CD4-positive, alpha-beta T cell (primary cell): ENCODE measurements at regions not wholly inside any gene's neighbourhood (a gene's known extent, or its start where the extent isn't known, plus 50 kb on each side); places are given as distances from the start of the nearest gene placed in this dataset.

Experiments used
- ATAC-seq: fragments of 200-7000 bp; cut with Tn5 transposase; one replicate; pipeline ENCODE4 v1.10.0; 2022; ENCODE audit warnings: mild to moderate bottlenecking; ENCODE audit not compliant: poor library complexity
- CTCF ChIA-PET: fragments of 350-600 bp; sonication (Branson Sonifier 250); formaldehyde crosslinking; loops from one replicate; lab custom pipeline; 2021; ENCODE audit warnings: antibody characterized with exemption, inconsistent platforms; lab: Charles Lee
- POLR2A ChIA-PET: fragments of 350-600 bp; sonication (Branson Sonifier 250); formaldehyde crosslinking; loops from one replicate; lab custom pipeline; 2021; ENCODE audit warnings: antibody characterized with exemption, inconsistent platforms; lab: Charles Lee
- DNase-seq, 14 experiments: peaks; one replicate each; pipeline ENCODE4 v3.0.0-alpha.2; 2013 to 2020; ENCODE audit warnings: mixed read lengths in 2 of 14
- H3K27ac ChIP-seq, 2 donors: one replicate each; pipeline versions ENCODE4 v1.5.1 to v1.7.0; 2013; ENCODE audit warnings: low read length in 2 of 2, low read depth in 1 of 2, mild to moderate bottlenecking in 1 of 2
- H3K27me3 ChIP-seq, 2 experiments: 1 replicate in 1 of 2; 2 replicates in 1 of 2; pipeline versions ENCODE4 v1.6.1 to v1.7.0; 2013; ENCODE audit warnings: low read length in 2 of 2, control low read depth in 1 of 2, mild to moderate bottlenecking in 1 of 2, moderate library complexity in 1 of 2; ENCODE audit not compliant: insufficient read depth in 2 of 2, control insufficient read depth in 1 of 2
- H3K36me3 ChIP-seq: one replicate; pipeline ENCODE4 v1.6.1; 2013; ENCODE audit warnings: low read length, control low read depth; ENCODE audit not compliant: insufficient read depth
- H3K4me1 ChIP-seq: one replicate; pipeline ENCODE4 v1.6.1; 2013; ENCODE audit warnings: low read length, control low read depth; ENCODE audit not compliant: insufficient read depth
- H3K4me3 ChIP-seq: one replicate; pipeline ENCODE4 v1.5.1; 2013; ENCODE audit warnings: mild to moderate bottlenecking, low read length, moderate library complexity
- H3K9me3 ChIP-seq, 2 experiments: 1 replicate in 1 of 2; 2 replicates in 1 of 2; pipeline versions ENCODE4 v1.6.1 to v1.7.0; 2013; ENCODE audit warnings: low read length in 2 of 2, mild to moderate bottlenecking in 2 of 2, control low read depth in 1 of 2, moderate library complexity in 1 of 2; ENCODE audit not compliant: control insufficient read depth in 1 of 2, insufficient read depth in 1 of 2
- H3K27ac Mint-ChIP-seq: one replicate; pipeline ENCODE4 v1.8.0; 2020; ENCODE audit warnings: mixed read lengths
- H3K27me3 Mint-ChIP-seq: one replicate; pipeline ENCODE4 v1.8.0; 2021; ENCODE audit warnings: mixed read lengths
- H3K36me3 Mint-ChIP-seq: one replicate; pipeline ENCODE4 v1.8.0; 2021; ENCODE audit warnings: low read depth, mixed read lengths
- H3K4me1 Mint-ChIP-seq: one replicate; pipeline ENCODE4 v1.8.0; 2021; ENCODE audit warnings: low read depth, mixed read lengths
- H3K4me3 Mint-ChIP-seq: one replicate; pipeline ENCODE4 v1.8.0; 2020; ENCODE audit warnings: mild to moderate bottlenecking, mixed read lengths
- H3K9me3 Mint-ChIP-seq: one replicate; pipeline ENCODE4 v1.8.0; 2020; ENCODE audit warnings: mixed read lengths
- CTCF ChIP-seq: fragments of 200-600 bp; IDR thresholded peaks from one replicate; pipeline ENCODE4 v1.8.0; 2022; ENCODE audit warnings: antibody characterized with exemption, mild to moderate bottlenecking
- intact Hi-C, 2 experiments: fragments of 100-400 bp; cut with DNase I in 1 of 2; cut with micrococcal nuclease in 1 of 2; formaldehyde crosslinking; loops; one replicate each; pipeline versions ENCODE4 v1.15.1 to v1.9.0; 2023 to 2025; cut with DNase I, micrococcal nuclease

GRCh38 chr22:47408409-47408808 is 646.0 kb downstream of the TBC1D22A start:
- POLR2A ChIA-PET: no interaction called here
- Histone ChIP-seq H3K36me3 (no peaks in the 10 kb centered on the region), H3K27me3 (peaks cover 3 to 6% of the 10 kb centered on the region in 2 experiments), H3K4me3 (no peak overlapping the region), H3K4me1 (no peaks in the 10 kb centered on the region), H3K9me3 (no peaks in the 10 kb centered on the region), H3K27ac (no peak overlapping the region)
- DNase-seq (no peak), ATAC-seq (no peak)
- no peak overlapping the region for H3K4me3 Mint-ChIP-seq
- H3K4me1 Mint-ChIP-seq: no peaks in the 10 kb centered on the region
- no peak for TF ChIP-seq CTCF
- peaks cover 36% of the 10 kb centered on the region for H3K27me3 Mint-ChIP-seq
- no peaks in the 10 kb centered on the region for H3K9me3 Mint-ChIP-seq
- no peak overlapping the region for H3K27ac Mint-ChIP-seq
- H3K36me3 Mint-ChIP-seq: no peaks in the 10 kb centered on the region
- intact Hi-C loops: loop anchor here in 1 of 2 experiments (1.0 kb wide), 1 partner anchor 22 kb away; no protein-coding TSS in a partner anchor
- CTCF ChIA-PET: no interaction called here

- ChIA-PET CTCF (no interaction called here), POLR2A (no interaction called here)
- no peaks in the 10 kb centered on the region for H3K4me1 Mint-ChIP-seq
- ATAC-seq (no peak), DNase-seq (no peak)
- H3K4me3 Mint-ChIP-seq: no peak overlapping the region
- no peak overlapping the region for H3K27ac Mint-ChIP-seq
- peaks cover 41% of the 10 kb centered on the region for H3K27me3 Mint-ChIP-seq
- intact Hi-C loops: loop anchor here in 1 of 2 experiments (1.0 kb wide), 1 partner anchor 21 kb away; no protein-coding TSS in a partner anchor
- H3K4me3 ChIP-seq: no peak overlapping the region
- no peaks in the 10 kb centered on the region for H3K4me1 ChIP-seq
- H3K27ac ChIP-seq: no peak overlapping the region
- H3K9me3 ChIP-seq: no peaks in the 10 kb centered on the region
- no peak for TF ChIP-seq CTCF
- H3K9me3 Mint-ChIP-seq: no peaks in the 10 kb centered on the region
- no peaks in the 10 kb centered on the region for H3K36me3 Mint-ChIP-seq
- H3K36me3 ChIP-seq: no peaks in the 10 kb centered on the region
- H3K27me3 ChIP-seq: peaks cover 3 to 6% of the 10 kb centered on the region in 2 experiments
These were observed 645.1 kb downstream of the TBC1D22A start for GRCh38 chr22:47407461-47408025.

- H3K9me3 Mint-ChIP-seq: no peaks in the 10 kb centered on the region
- CTCF ChIA-PET: no interaction called here
- Histone ChIP-seq H3K36me3 (no peaks in the 10 kb centered on the region), H3K27me3 (peaks cover 3 to 6% of the 10 kb centered on the region in 2 experiments), H3K4me1 (no peaks in the 10 kb centered on the region), H3K9me3 (no peaks in the 10 kb centered on the region), H3K27ac (no peak overlapping the region), H3K4me3 (no peak overlapping the region)
- no peak overlapping the region for H3K4me3 Mint-ChIP-seq
- TF ChIP-seq CTCF: no peak
- no peak for DNase-seq
- POLR2A ChIA-PET: no interaction called here
- intact Hi-C loops: no loop called here
- no peaks in the 10 kb centered on the region for H3K4me1 Mint-ChIP-seq
- H3K36me3 Mint-ChIP-seq: no peaks in the 10 kb centered on the region
- peaks cover 42% of the 10 kb centered on the region for H3K27me3 Mint-ChIP-seq
- ATAC-seq: no peak
- no peak overlapping the region for H3K27ac Mint-ChIP-seq
These were observed 644.4 kb downstream of the TBC1D22A start for GRCh38 chr22:47406896-47407295.
